ENCODE measurements at regions not wholly inside any gene's neighbourhood (a gene's known extent, or its start where the extent isn't known, plus 50 kb on each side); places are given as distances from the start of the nearest gene placed in this dataset.

GRCh38 chr17:77391668-77392375 is 251.1 kb downstream of the SEC14L1 start:
- Histone ChIP-seq H3K4me3 (peak overlapping the region; percentile 18), H3K27me3 (ENCODE audit: low read depth) (no peaks in the 10 kb centered on the region), H3K4me1 (peaks cover 97% of the 10 kb centered on the region), H3K36me3 (no peaks in the 10 kb centered on the region), H3K9me3 (replicated peaks) (no peaks in the 10 kb centered on the region), H3K27ac (replicated peaks) (peak overlapping the region; percentile 90)
- peak; percentile 57 for DNase-seq
- intact Hi-C loops (cut with micrococcal nuclease) = no loop called here
- TF ChIP-seq CTCF (IDR thresholded peaks at IDR 0.05; ENCODE audit: borderline replicate concordance) = no peak

- no peaks in the 10 kb centered on the region for H3K36me3 ChIP-seq
- no peaks in the 10 kb centered on the region for H3K27me3 ChIP-seq (ENCODE audit: low read depth)
- H3K4me1 ChIP-seq = peaks cover 93% of the 10 kb centered on the region
- no peak for TF ChIP-seq CTCF (IDR thresholded peaks at IDR 0.05; ENCODE audit: borderline replicate concordance)
- peak; percentile 69 for DNase-seq
- H3K9me3 ChIP-seq (replicated peaks) = no peaks in the 10 kb centered on the region
- H3K27ac ChIP-seq (replicated peaks) = peak overlapping the region; percentile 90
- intact Hi-C loops (cut with micrococcal nuclease) = no loop called here
- peak overlapping the region; percentile 18 for H3K4me3 ChIP-seq
These were observed 251.9 kb downstream of the SEC14L1 start for GRCh38 chr17:77392376-77393273.

- H3K4me3 ChIP-seq = peak overlapping the region; percentile 18
- H3K4me1 ChIP-seq = peaks cover 91% of the 10 kb centered on the region
- H3K27me3 ChIP-seq (ENCODE audit: low read depth) = no peaks in the 10 kb centered on the region
- no peak for DNase-seq
- peak overlapping the region; percentile 90 for H3K27ac ChIP-seq (replicated peaks)
- no peaks in the 10 kb centered on the region for H3K9me3 ChIP-seq (replicated peaks)
- H3K36me3 ChIP-seq = no peaks in the 10 kb centered on the region
- intact Hi-C loops (cut with micrococcal nuclease) = no loop called here
- TF ChIP-seq CTCF (IDR thresholded peaks at IDR 0.05; ENCODE audit: borderline replicate concordance) = no peak
These were observed 252.5 kb downstream of the SEC14L1 start for GRCh38 chr17:77393274-77393600.

- Histone ChIP-seq H3K36me3 (no peaks in the 10 kb centered on the region), H3K27ac (replicated peaks) (peak overlapping the region; percentile 90), H3K4me3 (no peak overlapping the region), H3K9me3 (replicated peaks) (no peaks in the 10 kb centered on the region), H3K4me1 (peaks cover 91% of the 10 kb centered on the region), H3K27me3 (ENCODE audit: low read depth) (no peaks in the 10 kb centered on the region)
- TF ChIP-seq CTCF (IDR thresholded peaks at IDR 0.05; ENCODE audit: borderline replicate concordance) = no peak
- intact Hi-C loops (cut with micrococcal nuclease) = no loop called here
- DNase-seq = no peak
These were observed 253.2 kb downstream of the SEC14L1 start for GRCh38 chr17:77393867-77394539.

- intact Hi-C loops (cut with micrococcal nuclease) = no loop called here
- peak overlapping the region; percentile 90 for H3K27ac ChIP-seq (replicated peaks)
These were observed 253.9 kb downstream of the SEC14L1 start for GRCh38 chr17:77394540-77395295.

More at GRCh38 chr17:77394540-77395295, 253.9 kb downstream of the SEC14L1 start:
- Histone ChIP-seq H3K4me1 (peaks cover 91% of the 10 kb centered on the region), H3K36me3 (no peaks in the 10 kb centered on the region), H3K4me3 (no peak overlapping the region), H3K9me3 (replicated peaks) (no peaks in the 10 kb centered on the region), H3K27me3 (ENCODE audit: low read depth) (no peaks in the 10 kb centered on the region)
- TF ChIP-seq CTCF (IDR thresholded peaks at IDR 0.05; ENCODE audit: borderline replicate concordance) = no peak
- DNase-seq = no peak

Data from left ventricle myocardium inferior (tissue), 1 donor.